ENCODE measurements at regions not wholly inside any gene's neighbourhood (a gene's known extent, or its start where the extent isn't known, plus 50 kb on each side); places are given as distances from the start of the nearest gene placed in this dataset.

GRCh38 chr5:54909911-54910870 lies 75.2 kb downstream of the ESM1 start:
- Histone ChIP-seq H3K4me2 (ENCODE audit: low read length) (no peak overlapping the region), H3K9ac (no peak overlapping the region), H3K4me1 (no peaks in the 10 kb centered on the region), H2AFZ (no peak overlapping the region), H3K36me3 (ENCODE audit: control insufficient read depth, insufficient read depth, low read length) (no peaks in the 10 kb centered on the region), H3K79me2 (no peaks in the 10 kb centered on the region), H3K27ac (no peak overlapping the region), H3K27me3 (ENCODE audit: control insufficient read depth, insufficient read depth, low read length) (no peaks in the 10 kb centered on the region), H3K4me3 (ENCODE audit: low read depth, low read length) (no peak overlapping the region), H3K9me3 (ENCODE audit: control insufficient read depth, low read length) (no peaks in the 10 kb centered on the region)
- no peak for TF ChIP-seq CTCF (IDR thresholded peaks at IDR 0.05)

- Histone ChIP-seq H3K4me3 (ENCODE audit: low read depth, low read length) (no peak overlapping the region), H3K9ac (no peak overlapping the region), H3K4me1 (no peaks in the 10 kb centered on the region), H3K79me2 (no peaks in the 10 kb centered on the region), H2AFZ (no peak overlapping the region), H3K27me3 (ENCODE audit: control insufficient read depth, insufficient read depth, low read length) (no peaks in the 10 kb centered on the region), H3K4me2 (ENCODE audit: low read length) (no peak overlapping the region), H3K9me3 (ENCODE audit: control insufficient read depth, low read length) (no peaks in the 10 kb centered on the region), H3K27ac (no peak overlapping the region), H3K36me3 (ENCODE audit: control insufficient read depth, insufficient read depth, low read length) (no peaks in the 10 kb centered on the region)
- no peak for TF ChIP-seq CTCF (IDR thresholded peaks at IDR 0.05)
Observed at GRCh38 chr5:54908774-54909525, 76.4 kb downstream of the ESM1 start.

GRCh38 chr5:54905942-54906537 lies 79.4 kb downstream of the ESM1 start:
- peak; percentile 57 for TF ChIP-seq CTCF (IDR thresholded peaks at IDR 0.05)
- H3K79me2 ChIP-seq, result no peaks in the 10 kb centered on the region
- no peaks in the 10 kb centered on the region for H3K27me3 ChIP-seq (ENCODE audit: control insufficient read depth, insufficient read depth, low read length)
- H3K36me3 ChIP-seq (ENCODE audit: control insufficient read depth, insufficient read depth, low read length), result no peaks in the 10 kb centered on the region
- no peak overlapping the region for H3K27ac ChIP-seq
- H2AFZ ChIP-seq, result no peak overlapping the region
- no peak overlapping the region for H3K4me2 ChIP-seq (ENCODE audit: low read length)
- H3K4me1 ChIP-seq, result no peaks in the 10 kb centered on the region
- H3K4me3 ChIP-seq (ENCODE audit: low read depth, low read length), result no peak overlapping the region
- H3K9me3 ChIP-seq (ENCODE audit: control insufficient read depth, low read length), result no peaks in the 10 kb centered on the region
- no peak overlapping the region for H3K9ac ChIP-seq

GRCh38 chr5:54905246-54905795 lies 80.1 kb downstream of the ESM1 start:
- Histone ChIP-seq H3K79me2 (no peaks in the 10 kb centered on the region), H3K4me3 (ENCODE audit: low read depth, low read length) (no peak overlapping the region), H3K36me3 (ENCODE audit: control insufficient read depth, insufficient read depth, low read length) (no peaks in the 10 kb centered on the region), H3K27ac (no peak overlapping the region), H3K9me3 (ENCODE audit: control insufficient read depth, low read length) (no peaks in the 10 kb centered on the region), H3K4me2 (ENCODE audit: low read length) (no peak overlapping the region), H3K27me3 (ENCODE audit: control insufficient read depth, insufficient read depth, low read length) (no peaks in the 10 kb centered on the region), H3K4me1 (no peaks in the 10 kb centered on the region), H3K9ac (no peak overlapping the region), H2AFZ (no peak overlapping the region)
- TF ChIP-seq CTCF (IDR thresholded peaks at IDR 0.05), result no peak
